Sigmoid colon (tissue), 6 donors: ENCODE measurements at regions not wholly inside any gene's neighbourhood (a gene's known extent, or its start where the extent isn't known, plus 50 kb on each side); places are given as distances from the start of the nearest gene placed in this dataset.

Experiments used
- DNase-seq: peaks from one replicate; pipeline ENCODE4 v3.0.0-alpha.2; 2019
- H3K27ac ChIP-seq, 4 donors: fragments of 200-600 bp; sonication (generic); one replicate each; pipeline ENCODE4 v1.5.1; 2016 to 2019; ENCODE audit warnings: mild to moderate bottlenecking in 1 of 4
- H3K27me3 ChIP-seq, 3 donors: fragments of 200-600 bp; sonication (generic); one replicate each; pipeline ENCODE4 v1.5.1; 2019; ENCODE audit warnings: mild to moderate bottlenecking in 1 of 3
- H3K36me3 ChIP-seq, 4 donors: fragments of 200-600 bp; sonication (generic); one replicate each; pipeline ENCODE4 v1.5.1; 2016 to 2019
- H3K4me1 ChIP-seq, 4 donors: fragments of 200-600 bp; sonication (generic); one replicate each; pipeline ENCODE4 v1.5.1; 2017 to 2019
- H3K4me3 ChIP-seq, 4 donors: fragments of 200-600 bp; sonication (generic); one replicate each; pipeline ENCODE4 v1.5.1; 2017 to 2019; ENCODE audit warnings: mild to moderate bottlenecking in 2 of 4, moderate library complexity in 1 of 4
- H3K9me3 ChIP-seq, 4 donors: fragments of 200-600 bp in 3 of 4; sonication (generic) in 3 of 4; one replicate each; pipeline versions ENCODE4 v1.5.1 to v1.6.1; 2013 to 2019
- EP300 ChIP-seq, 4 donors: sonication (generic); formaldehyde crosslinking; IDR thresholded peaks; one replicate each; pipeline ENCODE4 v1.6.1; 2017; ENCODE audit warnings: antibody characterized with exemption in 4 of 4
- POLR2A ChIP-seq, 2 donors: fragments of 450-650 bp; IDR thresholded peaks; one replicate each; pipeline ENCODE4 v1.6.1; 2016; ENCODE audit warnings: antibody characterized with exemption in 2 of 2, mild to moderate bottlenecking in 2 of 2, moderate library complexity in 2 of 2
- POLR2AphosphoS5 ChIP-seq, 4 donors: sonication (generic); formaldehyde crosslinking; IDR thresholded peaks; one replicate each; pipeline ENCODE4 v1.6.1; 2017; ENCODE audit warnings: antibody characterized with exemption in 4 of 4
- WGBS, 2 donors: extraction: QIAGEN DNeasy Blood & Tissue Kit; methylation state at CpG; one replicate each; pipeline ENCODE4 v1.1.7; 2013; 5-methylcytosine and 5-hydroxymethylcytosine counted together
- intact Hi-C: fragments of 100-400 bp; cut with DNase I; formaldehyde crosslinking; loops from one replicate; pipeline ENCODE4 v1.15.1; 2023
- TF ChIP-seq, protein P1 (sequence below), 4 experiments: fragments of 450-650 bp in 3 of 4; fragments of 200-600 bp in 1 of 4; IDR thresholded peaks; one replicate each; pipeline ENCODE4 v1.5.1; 2016 to 2019; ENCODE audit warnings: antibody characterized with exemption in 4 of 4, mild to moderate bottlenecking in 3 of 4, moderate library complexity in 2 of 4
- donor health status: healthy with polysubstance abuse.
- donor health status: healthy.

DNA sequence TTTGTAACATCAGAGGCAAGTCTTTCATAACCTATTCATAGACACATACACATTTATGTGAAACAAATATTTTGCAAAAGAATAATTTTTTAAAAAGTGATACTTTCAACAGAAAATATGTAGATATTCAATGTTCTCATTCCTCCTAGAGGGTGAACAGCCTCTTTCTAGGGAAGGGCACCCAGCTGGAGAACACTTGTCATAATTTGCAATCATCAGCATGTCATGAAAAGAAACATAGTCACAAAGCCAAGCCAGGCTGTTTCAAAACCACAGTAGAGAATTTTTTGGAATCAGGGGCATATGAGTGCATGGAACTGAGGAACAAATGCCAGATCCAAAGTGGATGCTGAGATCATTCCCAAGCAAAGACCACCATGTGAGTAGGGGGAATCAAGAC, 406.9 kb upstream of the ADAMTS9 start:
- no peak for TF ChIP-seq EP300 (IDR thresholded peaks at IDR 0.05)
- no peak for TF ChIP-seq POLR2A (IDR thresholded peaks at IDR 0.05)
- TF ChIP-seq, protein P1, sequence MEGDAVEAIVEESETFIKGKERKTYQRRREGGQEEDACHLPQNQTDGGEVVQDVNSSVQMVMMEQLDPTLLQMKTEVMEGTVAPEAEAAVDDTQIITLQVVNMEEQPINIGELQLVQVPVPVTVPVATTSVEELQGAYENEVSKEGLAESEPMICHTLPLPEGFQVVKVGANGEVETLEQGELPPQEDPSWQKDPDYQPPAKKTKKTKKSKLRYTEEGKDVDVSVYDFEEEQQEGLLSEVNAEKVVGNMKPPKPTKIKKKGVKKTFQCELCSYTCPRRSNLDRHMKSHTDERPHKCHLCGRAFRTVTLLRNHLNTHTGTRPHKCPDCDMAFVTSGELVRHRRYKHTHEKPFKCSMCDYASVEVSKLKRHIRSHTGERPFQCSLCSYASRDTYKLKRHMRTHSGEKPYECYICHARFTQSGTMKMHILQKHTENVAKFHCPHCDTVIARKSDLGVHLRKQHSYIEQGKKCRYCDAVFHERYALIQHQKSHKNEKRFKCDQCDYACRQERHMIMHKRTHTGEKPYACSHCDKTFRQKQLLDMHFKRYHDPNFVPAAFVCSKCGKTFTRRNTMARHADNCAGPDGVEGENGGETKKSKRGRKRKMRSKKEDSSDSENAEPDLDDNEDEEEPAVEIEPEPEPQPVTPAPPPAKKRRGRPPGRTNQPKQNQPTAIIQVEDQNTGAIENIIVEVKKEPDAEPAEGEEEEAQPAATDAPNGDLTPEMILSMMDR (IDR thresholded peaks at IDR 0.05) = no peak
- no peak for TF ChIP-seq POLR2AphosphoS5 (IDR thresholded peaks at IDR 0.05)
- Histone ChIP-seq H3K27ac (no peak overlapping the region), H3K36me3 (no peaks in the 10 kb centered on the region), H3K27me3 (no peaks in the 10 kb centered on the region), H3K4me3 (no peak overlapping the region), H3K9me3 (no peaks in the 10 kb centered on the region), H3K4me1 (no peaks in the 10 kb centered on the region)
- DNase-seq = no peak
- intact Hi-C loops = no loop called here

DNA sequence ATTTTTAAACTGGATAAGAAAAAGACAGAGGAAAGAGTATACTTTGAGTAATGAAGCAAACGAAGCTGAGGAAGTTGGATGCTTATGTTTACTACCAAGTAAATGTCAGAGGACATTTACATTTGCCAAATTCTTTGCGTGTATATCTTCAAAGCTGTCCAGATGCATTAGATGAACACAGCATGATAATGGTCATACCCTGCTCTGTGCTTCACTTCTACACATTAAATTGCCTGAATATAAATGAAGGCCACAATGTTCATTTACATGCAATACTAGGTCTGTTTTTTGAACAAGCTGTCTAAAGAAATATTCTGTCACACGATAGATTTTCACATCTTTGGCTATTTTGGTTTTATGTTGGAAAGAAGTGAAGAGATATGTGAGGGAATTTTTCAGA, 405.8 kb upstream of the ADAMTS9 start:
- Histone ChIP-seq H3K36me3 (no peaks in the 10 kb centered on the region), H3K4me3 (no peak overlapping the region), H3K9me3 (no peaks in the 10 kb centered on the region), H3K27ac (no peak overlapping the region), H3K4me1 (no peaks in the 10 kb centered on the region), H3K27me3 (no peaks in the 10 kb centered on the region)
- 78 to 81% methylated on average over 3 of the region's 3 CpGs for WGBS, 2 donors
- intact Hi-C loops = no loop called here
- no peak for DNase-seq
- TF ChIP-seq POLR2AphosphoS5 (IDR thresholded peaks at IDR 0.05) (no peak), EP300 (IDR thresholded peaks at IDR 0.05) (no peak), POLR2A (IDR thresholded peaks at IDR 0.05) (no peak)
- TF ChIP-seq, protein P1 (IDR thresholded peaks at IDR 0.05) = no peak

DNA sequence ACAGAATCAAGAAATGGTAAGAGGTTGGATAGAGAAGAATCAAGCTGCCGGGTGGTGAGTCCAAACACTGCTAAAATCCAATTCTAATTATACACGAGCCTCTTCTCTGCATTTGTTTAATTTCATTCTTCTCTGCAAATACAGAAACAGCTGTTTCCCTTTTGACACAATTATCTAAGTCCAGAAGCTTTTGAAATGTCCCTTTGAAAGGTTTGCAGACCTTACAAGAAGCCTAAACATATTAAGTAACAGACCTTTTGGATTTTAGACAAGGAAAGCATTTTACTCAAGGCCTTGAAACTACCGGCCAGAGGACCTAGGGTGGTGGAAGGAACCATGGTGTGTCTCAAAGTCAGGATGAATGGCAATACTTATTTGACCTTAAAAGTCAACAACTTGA, 403.8 kb upstream of the ADAMTS9 start:
- no peaks in the 10 kb centered on the region for H3K36me3 ChIP-seq
- H3K27me3 ChIP-seq = no peaks in the 10 kb centered on the region
- H3K27ac ChIP-seq = no peak overlapping the region
- DNase-seq = no peak
- WGBS, 2 donors = 69 to 74% methylated on average over 3 of the region's 3 CpGs
- intact Hi-C loops = no loop called here
- no peaks in the 10 kb centered on the region for H3K9me3 ChIP-seq
- no peaks in the 10 kb centered on the region for H3K4me1 ChIP-seq
- TF ChIP-seq POLR2A (IDR thresholded peaks at IDR 0.05) = no peak
- TF ChIP-seq, protein P1 (IDR thresholded peaks at IDR 0.05) = no peak
- no peak for TF ChIP-seq POLR2AphosphoS5 (IDR thresholded peaks at IDR 0.05)
- no peak for TF ChIP-seq EP300 (IDR thresholded peaks at IDR 0.05)
- H3K4me3 ChIP-seq = no peak overlapping the region

DNA sequence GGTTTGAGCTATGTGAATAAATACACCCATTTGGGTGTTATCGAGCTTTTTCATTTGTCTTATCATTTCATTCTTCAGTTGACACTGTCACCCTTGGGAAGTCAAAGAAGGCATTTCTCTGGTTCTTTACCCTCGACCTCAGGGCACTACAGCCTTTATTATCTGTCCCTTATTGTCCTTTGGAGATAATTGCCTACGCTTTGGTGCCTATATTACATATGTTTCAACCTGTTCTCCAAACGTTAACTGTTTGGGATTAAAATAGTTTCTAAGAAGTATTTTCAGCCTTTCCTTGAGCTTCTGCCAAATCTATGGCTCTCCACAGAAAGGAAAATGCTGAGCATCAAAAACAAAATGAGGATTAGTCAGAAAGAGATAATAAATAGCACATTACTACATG, 395.4 kb upstream of the ADAMTS9 start:
- WGBS, 2 donors = 63 to 65% methylated on average over 4 of the region's 4 CpGs
- H3K4me3 ChIP-seq = no peak overlapping the region
- TF ChIP-seq, protein P1 (IDR thresholded peaks at IDR 0.05) = no peak
- TF ChIP-seq POLR2A (IDR thresholded peaks at IDR 0.05) (no peak), POLR2AphosphoS5 (IDR thresholded peaks at IDR 0.05) (no peak), EP300 (IDR thresholded peaks at IDR 0.05) (no peak)
- no peaks in the 10 kb centered on the region for H3K27me3 ChIP-seq
- no peaks in the 10 kb centered on the region for H3K36me3 ChIP-seq
- H3K4me1 ChIP-seq = no peaks in the 10 kb centered on the region
- no peaks in the 10 kb centered on the region for H3K9me3 ChIP-seq
- intact Hi-C loops = no loop called here
- DNase-seq = no peak
- H3K27ac ChIP-seq = no peak overlapping the region

DNA sequence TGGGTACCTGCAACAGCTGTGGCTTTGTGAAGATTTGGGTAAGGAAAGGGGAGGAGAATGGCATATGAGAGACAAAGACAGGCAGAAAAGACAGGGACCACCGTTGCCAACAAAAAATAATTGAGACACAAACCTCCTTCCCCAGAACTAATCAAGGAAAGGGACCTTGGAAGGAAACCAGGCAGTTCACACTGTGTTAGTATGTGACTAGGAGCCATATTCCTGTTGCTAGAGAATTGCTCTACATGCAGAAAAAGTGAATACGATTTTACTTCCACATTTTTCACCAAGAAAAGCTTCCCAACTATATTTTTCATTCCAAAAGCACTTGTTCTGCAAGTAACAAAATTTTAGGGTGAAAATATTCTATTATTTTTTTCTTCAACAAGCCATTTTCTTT, 393.7 kb upstream of the ADAMTS9 start:
- 64 to 75% methylated on average over 2 of the region's 2 CpGs for WGBS, 2 donors
- intact Hi-C loops = no loop called here
- DNase-seq = no peak
- Histone ChIP-seq H3K27me3 (no peaks in the 10 kb centered on the region), H3K4me1 (no peaks in the 10 kb centered on the region), H3K9me3 (no peaks in the 10 kb centered on the region), H3K36me3 (no peaks in the 10 kb centered on the region), H3K4me3 (no peak overlapping the region), H3K27ac (no peak overlapping the region)
- TF ChIP-seq, protein P1 (IDR thresholded peaks at IDR 0.05) = no peak
- TF ChIP-seq POLR2AphosphoS5 (IDR thresholded peaks at IDR 0.05) (no peak), EP300 (IDR thresholded peaks at IDR 0.05) (no peak)
